Left renal cortex interstitium (tissue), 4 donors: ENCODE measurements at regions not wholly inside any gene's neighbourhood (a gene's known extent, or its start where the extent isn't known, plus 50 kb on each side); places are given as distances from the start of the nearest gene placed in this dataset.

Experiments
- DNase-seq, 4 donors: peaks; one replicate each; pipeline ENCODE4 v3.0.0-alpha.2; 2013; ENCODE audit warnings: low read depth in 4 of 4, low spot score in 2 of 4, missing footprints in 1 of 4

DNA sequence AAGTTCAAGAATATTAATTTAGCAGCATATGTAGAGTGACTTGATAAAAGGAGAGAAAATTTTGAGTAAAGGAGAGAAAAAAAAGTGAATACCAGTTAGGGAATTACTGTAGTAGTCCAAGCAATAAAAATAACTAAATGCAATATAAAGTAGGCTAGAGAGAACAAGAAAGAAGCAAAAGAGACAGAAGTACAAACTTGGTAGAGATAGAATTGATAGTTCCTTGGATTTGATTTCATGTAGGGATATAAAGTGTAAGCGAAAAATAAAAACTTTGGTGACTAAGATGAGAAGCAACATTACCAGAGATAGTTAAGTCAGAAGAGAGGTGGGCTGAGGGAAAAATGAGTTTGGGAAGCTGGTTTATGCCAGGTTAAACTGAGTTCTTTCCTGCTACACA is 252.4 kb downstream of the SEC23A start:
- DNase-seq, result no peak

DNA sequence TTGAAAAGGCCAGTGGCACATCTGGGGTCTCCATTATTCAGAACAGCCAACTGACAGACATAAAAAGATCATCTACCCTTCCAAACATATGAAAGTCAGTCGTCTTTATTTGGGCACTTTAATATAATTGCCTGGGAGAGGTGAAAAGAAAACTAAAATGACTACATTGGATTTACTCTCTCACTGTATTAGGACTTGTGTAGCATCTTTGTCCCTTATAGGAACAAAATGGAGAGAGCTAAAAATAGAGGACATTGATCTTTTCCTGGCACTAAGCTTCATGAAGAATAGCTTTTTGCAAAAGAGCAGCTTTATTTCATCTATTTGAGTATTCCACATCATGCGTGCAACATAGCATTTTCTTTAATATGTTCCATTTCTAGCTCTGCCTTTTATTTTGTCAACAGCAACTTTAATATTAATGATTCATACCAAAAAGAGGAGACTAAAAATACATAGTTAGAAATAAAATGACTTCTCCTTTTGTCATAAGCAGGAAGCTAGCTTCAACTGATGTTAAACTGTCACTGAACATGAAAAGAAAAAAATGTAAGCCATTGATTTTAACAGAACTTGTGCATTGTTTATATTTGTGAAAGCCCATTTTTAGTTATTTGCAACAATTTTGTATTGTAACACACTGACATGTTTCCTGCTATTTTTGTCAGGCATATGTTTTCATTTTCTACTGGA is 254.6 kb downstream of the SEC23A start:
- no peak for DNase-seq

DNA sequence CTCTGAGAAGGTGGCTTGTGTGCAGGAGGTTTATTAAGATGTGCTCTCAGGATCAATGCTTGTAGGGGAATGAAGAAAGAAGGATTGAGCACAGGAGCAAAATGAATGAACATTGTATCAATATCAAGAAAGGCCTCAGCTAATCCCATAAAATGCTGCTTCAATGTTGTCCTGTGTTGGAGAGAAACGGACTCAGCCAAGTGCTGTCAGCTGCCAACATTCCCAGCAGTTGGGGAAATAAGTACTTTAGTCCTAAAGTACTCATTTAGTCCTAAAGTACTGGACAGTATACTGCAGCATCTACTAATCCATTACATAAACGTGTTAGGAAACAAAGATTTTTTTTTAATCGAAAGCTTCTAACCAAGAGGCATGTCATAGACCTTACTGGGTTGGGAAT is 255.9 kb downstream of the SEC23A start:
- DNase-seq, result no peak

DNA sequence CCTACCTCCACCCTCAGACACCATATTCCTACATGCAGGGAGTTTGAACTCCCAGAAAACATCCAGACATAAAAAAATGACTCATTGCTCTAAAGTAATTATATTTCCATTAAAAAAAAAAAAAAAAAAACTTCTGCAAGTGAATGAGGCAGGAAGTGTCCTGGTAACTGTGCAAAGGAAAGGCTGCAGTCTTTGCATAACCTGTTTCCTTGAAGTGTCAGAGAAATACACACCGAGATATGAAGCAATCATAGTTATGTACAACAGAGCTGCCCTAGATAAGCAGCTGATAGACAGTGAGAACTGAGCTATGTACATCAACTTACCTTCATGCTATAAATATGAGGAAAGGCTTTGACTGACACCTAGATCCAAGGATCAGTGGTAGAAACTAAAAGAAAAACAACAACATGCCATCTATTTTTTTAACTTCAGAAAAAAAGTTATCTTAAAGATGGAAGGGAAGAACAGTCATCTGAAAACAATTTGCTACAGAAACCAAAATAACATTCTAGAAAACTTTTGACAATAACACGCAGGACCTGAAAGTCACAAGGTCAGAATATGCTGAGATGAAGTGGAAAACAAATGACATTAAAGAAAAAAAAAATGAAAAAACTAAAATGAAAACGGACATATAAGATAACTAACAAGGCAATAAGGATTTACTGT is 263.2 kb downstream of the SEC23A start:
- DNase-seq, result no peak

DNA sequence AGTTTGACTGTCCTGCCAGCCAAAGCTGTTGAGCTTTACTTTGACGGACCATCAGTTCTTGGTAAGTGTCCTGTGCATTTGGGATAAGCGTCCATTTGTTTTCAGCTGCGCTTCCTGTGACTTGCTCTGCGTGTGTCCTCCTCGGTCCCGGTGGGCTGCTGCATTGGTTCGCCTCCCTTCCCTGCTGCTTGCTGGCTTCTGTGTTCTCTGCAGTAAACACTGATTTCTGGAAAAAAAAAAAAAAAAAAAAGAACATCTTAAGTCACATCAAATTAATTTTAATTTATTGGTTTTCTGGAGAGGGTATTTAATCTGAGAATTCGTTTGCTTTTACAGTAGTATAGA is 264.1 kb downstream of the SEC23A start:
- DNase-seq, result no peak

DNA sequence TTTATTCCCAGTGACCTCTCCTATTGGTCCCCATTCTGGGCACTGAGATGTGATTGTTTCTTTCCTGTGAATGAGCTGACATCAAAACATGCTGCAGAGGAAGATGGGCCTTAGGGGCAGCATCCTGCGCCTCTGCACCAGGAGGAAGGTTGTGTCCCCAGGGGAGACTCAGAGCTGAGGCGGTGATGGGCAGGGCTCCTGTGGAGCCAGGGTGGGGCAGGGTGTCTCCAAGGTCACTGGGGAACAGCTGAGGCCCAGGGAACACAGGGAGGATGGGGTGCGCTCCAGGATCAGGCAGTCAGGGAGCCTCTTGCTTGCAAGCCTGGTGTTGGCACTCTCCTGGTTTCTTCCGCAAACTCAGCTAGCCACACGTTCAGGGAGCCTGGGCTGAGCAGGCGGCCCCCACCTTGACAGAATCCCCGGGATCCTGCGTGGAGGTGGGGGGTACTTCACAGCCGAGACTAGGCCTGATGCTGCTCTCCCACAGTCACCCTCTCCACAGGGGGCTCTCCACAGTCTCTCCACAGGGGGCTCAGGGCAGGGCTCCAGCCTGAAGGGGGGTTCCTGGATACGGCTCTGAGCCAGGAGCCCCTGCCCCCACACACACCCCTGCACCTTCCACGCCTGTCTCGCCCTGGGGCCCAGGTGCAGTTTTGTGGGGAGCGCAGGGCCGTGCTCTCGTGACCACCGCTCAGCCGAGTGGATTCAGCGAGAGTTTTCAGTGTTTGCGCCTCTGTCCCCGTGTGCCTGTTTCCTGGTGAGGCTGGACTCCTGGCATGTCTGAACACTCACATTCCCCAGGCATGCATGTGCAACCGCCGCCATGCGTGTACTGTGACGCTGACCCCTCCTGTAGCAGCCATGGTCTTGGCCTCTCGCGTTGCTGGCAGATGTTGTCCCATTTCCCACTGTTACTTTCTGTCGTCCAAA is 264.7 kb downstream of the SEC23A start:
- no peak for DNase-seq

DNA sequence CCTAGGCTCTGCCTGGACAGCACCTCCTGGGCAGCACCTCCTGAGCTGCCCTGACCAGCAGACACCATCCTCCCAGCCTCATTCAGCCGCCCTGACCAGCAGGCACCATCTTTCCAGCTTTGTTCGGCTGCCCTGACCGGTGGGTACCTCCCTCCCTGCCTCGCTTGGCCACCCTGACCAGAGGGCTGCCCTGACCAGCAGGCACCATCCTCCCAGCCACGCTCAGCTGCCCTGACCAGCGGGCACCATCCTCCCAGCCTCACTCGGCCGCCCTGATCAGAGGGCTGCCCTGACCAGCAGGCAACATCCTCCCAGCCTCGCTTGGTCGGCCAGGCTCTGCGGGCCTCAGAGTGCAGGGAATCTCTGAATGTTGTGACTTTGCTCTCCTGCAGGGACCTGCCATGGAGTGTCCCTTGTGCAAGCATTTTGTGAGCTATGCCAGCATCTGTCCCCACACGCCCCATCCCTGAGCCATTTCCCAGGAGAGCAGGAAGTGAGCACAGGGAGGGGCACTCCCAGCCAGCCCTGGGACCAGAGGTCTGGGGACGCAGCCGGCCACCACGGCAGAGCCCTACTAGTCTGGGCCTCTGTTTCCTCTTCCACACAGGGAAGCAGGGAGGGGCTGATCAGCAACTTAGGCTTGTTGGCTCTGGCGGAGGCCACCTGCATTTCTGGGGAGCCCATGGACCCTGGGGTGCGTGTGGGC is 265.5 kb downstream of the SEC23A start:
- peak in 1 of 4 donors; percentile 11 for DNase-seq

DNA sequence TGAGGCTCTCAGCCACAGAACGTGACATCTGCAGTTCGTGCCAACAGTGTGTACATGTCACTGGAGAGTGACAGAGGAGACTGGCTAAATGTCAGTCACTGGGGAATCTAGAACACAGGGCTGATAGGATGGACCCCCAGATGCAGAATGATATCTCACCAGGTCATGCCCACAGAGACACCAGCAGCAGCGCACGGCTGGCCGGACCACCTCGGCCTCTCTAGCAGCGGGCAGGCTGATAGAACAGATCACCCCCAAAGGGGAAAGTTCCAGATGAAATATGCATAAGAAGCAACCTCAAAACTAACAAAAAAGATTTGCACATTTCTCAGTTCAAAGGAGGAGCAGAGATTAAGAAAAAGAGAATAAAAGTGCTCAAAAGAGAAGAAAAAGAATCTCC is 266.5 kb downstream of the SEC23A start:
- no peak for DNase-seq

DNA sequence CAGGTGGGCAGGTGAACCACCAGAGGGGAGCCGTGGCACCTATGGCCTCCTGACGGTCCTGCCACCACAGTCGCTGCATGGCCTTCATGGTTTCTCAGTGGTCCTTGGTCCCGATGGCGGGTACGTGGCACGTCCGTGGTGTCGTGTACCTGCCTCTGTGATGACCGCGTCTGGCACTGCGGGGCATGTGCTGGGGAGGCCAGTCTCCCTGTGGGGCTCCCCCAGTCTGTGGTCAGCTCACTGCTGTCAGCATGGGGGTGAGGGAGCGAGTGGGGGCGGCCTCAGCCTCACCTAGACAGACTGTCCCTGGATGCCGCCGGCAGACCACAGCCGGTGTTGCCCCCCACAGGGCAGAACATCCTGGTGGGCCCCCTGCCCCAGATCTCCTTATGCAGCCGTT is 267.2 kb downstream of the SEC23A start:
- no peak for DNase-seq

DNA sequence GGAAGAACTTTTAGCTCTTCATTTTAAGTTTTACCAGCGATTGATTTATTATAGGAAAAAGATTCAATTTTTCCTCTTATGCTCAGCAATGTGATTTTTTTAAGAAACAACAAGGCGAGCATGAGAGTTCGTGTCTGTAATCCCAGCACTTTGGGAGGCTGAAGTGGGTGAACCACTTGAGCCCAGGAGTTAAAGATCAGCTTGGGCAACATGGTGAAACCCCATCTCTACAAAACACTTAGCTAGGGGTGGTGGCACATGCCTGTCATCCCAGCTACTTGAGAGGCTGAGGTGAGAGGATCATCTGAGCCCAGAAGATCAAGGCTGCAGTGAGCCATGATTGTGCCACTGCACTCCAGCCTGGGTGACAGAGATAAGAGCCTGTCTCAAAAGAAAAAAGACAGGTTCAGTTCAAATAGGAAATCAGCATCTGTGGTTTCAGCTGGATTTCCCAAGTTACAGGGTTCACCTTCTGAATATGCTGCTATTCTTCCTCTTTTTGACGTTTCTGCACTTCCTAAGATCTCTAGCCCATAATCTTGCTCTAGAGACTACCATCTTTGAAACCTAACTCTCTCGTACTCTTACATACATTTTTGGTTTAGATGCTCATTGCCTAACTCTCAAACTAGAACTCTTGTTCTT is 274.7 kb downstream of the SEC23A start:
- no peak for DNase-seq

DNA sequence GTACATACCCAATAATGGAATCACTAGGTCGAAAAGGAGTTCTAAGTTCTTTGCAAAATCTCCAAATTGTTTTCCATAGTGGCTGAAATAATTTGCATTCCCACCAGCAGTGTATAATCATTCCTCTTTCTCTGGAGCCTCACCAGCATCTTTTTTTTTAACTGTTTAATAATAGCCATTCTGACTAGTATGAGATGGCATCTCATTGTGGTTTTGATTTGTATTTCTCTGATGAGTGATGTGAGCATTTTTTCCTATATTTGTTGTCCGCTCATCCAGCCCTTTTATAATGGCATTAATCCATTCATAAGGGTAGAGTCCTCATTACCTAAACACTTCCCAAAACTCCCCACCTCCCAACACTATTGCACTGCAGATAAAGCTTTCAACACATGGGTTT is 278.3 kb downstream of the SEC23A start:
- DNase-seq, result no peak

DNA sequence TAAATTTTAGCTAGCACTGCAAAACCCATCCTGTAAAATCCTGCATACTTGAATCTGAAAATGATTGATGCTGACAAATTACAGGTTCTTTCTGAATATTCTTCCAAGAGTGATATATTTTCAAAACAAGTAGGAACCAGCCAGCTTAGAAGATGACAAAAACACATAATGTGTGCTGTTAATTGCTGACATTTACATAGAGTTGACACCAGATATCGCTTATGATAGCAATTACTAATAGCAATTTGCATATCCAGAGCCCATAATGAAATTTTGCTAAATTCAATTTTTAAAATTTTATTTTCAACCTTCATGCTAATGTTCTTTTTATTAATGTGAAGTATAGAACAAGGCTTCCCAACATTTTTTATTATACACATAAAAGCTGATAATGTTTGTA is 284.5 kb downstream of the SEC23A start:
- no peak for DNase-seq

DNA sequence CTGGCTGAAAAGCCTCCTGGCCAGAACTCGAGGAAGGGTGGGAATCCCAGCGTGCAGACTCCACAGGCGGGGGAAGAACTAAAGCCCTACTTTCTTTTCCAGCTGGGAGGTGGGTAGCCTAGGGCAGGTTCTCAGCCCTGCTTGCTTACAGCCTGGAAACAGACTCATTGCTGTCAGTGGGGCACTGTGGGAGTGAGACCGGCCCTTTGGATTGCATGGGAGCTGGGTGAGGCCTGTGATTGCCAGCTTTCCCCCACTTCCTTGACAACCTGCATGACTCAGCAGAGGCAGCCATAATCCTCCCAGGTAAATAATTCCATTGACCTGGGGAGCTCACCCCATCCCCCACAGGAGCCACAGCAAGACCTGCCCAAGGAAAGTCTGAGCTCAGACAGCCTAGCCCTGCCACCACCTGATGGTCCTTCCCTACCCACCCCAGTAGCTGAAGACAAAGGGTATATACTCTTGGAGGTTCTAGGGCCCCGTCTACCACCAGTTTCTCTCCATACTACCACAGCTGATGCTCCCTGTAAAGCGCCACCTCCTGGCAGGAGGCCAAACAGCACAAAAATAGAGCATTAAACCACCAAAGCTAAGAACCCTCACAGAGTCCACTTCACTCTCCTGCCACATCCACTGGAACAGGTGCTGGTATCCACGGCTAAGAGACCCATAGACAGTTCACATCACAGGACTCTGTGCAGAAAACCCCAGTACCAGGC is 294.1 kb downstream of the SEC23A start:
- no peak for DNase-seq

DNA sequence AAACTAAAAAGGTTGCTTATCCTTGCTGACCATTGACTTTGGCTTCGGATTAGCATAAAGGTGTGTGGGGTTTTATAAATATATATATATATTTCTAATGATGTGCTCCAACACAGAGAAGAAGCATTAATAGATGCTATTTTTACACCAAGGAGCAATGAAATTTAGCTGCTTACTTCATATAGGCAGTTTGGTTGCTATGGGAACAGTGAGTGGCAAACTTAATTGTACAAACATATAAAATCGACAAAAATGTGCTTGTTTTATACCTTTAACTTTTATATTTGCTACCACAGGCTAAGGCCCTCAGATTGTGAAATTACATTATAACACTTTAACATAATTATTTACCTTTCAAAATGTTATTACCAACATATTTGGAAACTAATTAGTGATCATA is 303.4 kb downstream of the SEC23A start:
- no peak for DNase-seq

DNA sequence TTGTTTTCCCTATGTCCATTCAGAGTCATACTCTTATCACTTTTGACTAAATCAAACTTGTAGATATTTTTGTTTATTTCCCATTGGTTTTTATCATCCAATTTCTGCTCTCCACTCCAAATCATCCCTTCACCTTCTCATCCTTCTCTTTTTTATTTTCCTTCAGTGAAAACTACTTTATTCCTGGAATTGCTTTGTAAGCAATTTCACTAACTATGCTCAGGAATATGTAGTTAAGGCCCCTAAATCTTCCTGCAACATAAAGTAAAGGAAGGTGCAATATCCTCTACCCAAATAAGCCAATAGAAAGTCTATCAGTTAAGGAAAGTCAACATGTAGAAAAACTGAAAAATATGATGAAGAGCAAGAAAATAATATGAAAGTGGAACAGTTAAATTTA is 308.4 kb downstream of the SEC23A start:
- DNase-seq, result no peak

DNA sequence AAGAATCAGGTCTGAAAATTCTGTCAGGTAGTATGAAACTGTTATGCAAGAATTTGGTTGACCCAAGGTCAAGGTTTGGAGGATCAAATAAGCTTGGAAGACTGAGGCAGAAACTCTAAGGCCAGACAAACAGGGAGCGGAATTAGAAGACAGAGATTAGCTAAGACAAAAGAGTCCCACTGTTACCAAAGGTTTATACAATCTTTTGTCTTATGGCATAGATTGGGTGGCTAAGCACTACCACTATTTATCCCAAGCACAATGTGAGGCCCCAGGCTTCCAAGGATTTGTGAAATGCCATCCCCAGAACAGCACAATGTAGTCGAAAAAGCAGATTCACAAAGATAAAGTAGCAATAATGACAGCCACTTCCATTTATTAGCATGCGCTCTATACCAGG is 311.2 kb downstream of the SEC23A start:
- DNase-seq, result no peak

DNA sequence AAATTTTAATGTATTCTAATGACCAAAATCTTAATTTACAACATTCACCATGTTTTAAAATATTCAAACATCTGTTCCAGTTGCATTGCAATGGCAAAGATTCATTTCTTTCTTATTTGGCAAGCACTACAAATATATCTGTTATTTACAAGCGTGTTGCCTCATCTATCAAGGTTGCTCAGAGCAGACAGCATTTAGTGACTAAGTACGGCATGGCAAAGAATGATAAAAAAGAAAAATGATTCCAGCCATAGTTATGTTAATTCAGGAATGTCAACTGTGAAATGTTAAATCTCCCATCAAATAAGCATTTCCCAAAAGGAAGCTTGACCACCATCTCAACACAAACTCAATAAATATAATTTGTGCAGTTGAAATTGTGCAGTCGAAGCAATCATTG is 312.1 kb downstream of the SEC23A start:
- no peak for DNase-seq

DNA sequence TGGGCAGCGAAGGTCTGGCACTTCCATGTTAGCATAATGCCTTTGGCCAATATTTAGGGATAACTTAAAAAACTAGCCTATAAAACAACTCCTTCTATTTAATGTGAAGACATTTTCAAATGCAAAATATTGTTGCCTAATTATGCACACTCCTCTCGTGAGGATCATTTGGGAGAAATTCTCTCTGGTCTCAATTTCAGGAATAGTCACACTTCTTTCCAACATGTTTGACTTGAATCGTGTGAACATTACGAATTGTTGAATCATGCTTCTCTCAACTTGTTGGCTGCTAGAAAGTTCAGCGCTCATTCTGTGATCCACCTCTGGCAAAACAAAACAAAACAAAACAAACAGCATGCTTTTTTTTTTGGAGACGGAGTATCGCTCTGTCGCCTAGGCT is 313.2 kb downstream of the SEC23A start:
- DNase-seq, result no peak

DNA sequence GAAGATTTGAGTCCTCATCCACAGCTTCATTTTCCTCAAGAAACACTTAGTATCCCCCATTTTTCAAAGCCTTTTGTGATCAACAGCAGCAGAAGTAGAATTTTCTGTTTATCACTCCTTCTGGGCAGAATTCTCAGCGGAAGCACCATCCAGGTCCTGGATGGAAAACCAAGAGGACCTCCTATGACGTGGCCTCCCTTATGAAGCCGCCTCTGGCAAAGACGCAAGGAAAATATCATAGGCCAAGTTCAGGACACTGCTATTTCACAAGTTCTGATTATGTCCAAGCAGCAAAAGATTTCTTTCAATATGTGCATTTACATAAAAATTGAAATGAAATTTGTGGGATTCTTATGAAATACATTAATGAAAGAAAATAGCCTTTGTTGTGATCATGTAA is 315.0 kb downstream of the SEC23A start:
- no peak for DNase-seq

DNA sequence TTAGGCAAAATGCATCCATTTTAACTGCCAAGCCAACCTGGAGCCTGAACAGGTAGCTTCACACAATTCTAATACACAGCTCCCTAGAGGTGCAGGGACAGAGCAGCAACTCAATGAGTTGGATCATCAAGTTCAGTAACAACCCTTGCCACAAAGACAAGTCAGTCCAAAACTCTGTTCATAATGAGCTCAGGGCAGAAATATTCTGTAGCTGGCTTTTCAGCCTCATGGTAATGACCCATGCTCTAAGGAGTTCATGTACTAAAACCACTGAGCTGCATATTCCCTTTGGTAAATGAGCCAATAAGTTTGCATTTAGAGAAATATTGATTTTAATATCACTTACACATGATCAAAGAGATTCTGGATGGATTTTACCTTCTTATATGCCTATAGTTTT is 316.1 kb downstream of the SEC23A start:
- peak in 1 of 4 donors; percentile 2 for DNase-seq
